Astrocyte (in vitro differentiated cells and primary cell): ENCODE measurements at regions not wholly inside any gene's neighbourhood (a gene's known extent, or its start where the extent isn't known, plus 50 kb on each side); places are given as distances from the start of the nearest gene placed in this dataset.
A peak's percentile ranks its signal among the peaks of the same experiment; 100 is the strongest.
"Not testable (repeated sequence)": the region's sequence is repeated elsewhere in the genome, so short reads cannot be mapped to it uniquely, and the experiment has no call there.

Source experiments
- DNase-seq: peaks from one replicate; pipeline ENCODE4 v3.0.0-alpha.2; 2010; ENCODE audit warnings: low read depth
- FAIRE-seq: peaks from 2 replicates; lab custom pipeline; 2011; peaks lifted over from hg19 to GRCh38; lab: Jason Lieb, UNC
- H2AFZ ChIP-seq: 2 replicates; pipeline ENCODE4 v1.6.0; 2012; ENCODE audit warnings: low read depth, low read length, inconsistent platforms
- H3K27ac ChIP-seq: 2 replicates; pipeline ENCODE4 v1.5.1; 2011; ENCODE audit warnings: low read depth, low read length, inconsistent platforms
- H3K27me3 ChIP-seq: 2 replicates; pipeline ENCODE4 v1.6.0; 2011; ENCODE audit warnings: low read length, inconsistent platforms; ENCODE audit not compliant: insufficient read depth
- H3K36me3 ChIP-seq: 2 replicates; pipeline ENCODE4 v1.5.1; 2011; ENCODE audit warnings: low read length, inconsistent platforms; ENCODE audit not compliant: insufficient read depth
- H3K4me1 ChIP-seq: 2 replicates; pipeline ENCODE4 v1.5.1; 2011; ENCODE audit warnings: low read length, inconsistent platforms; ENCODE audit not compliant: insufficient read depth
- H3K4me2 ChIP-seq: 2 replicates; pipeline ENCODE4 v1.6.0; 2012; ENCODE audit warnings: low read length, inconsistent platforms
- H3K4me3 ChIP-seq: 2 replicates; pipeline ENCODE4 v1.5.1; 2011; ENCODE audit warnings: low read depth, mild to moderate bottlenecking, low read length, inconsistent platforms; ENCODE audit not compliant: insufficient read depth
- H3K79me2 ChIP-seq: 2 replicates; pipeline ENCODE4 v1.6.0; 2012; ENCODE audit warnings: mild to moderate bottlenecking, low read length, inconsistent platforms; ENCODE audit not compliant: insufficient read depth
- H3K9ac ChIP-seq: 2 replicates; pipeline ENCODE4 v1.6.0; 2012; ENCODE audit warnings: mild to moderate bottlenecking, low read length, inconsistent platforms
- H3K9me3 ChIP-seq: 2 replicates; pipeline ENCODE4 v1.5.1; 2012; ENCODE audit warnings: low read depth, mild to moderate bottlenecking, low read length, inconsistent platforms; ENCODE audit not compliant: insufficient read depth
- H4K20me1 ChIP-seq: 2 replicates; pipeline ENCODE4 v1.6.0; 2012; ENCODE audit warnings: low read length, inconsistent platforms; ENCODE audit not compliant: insufficient read depth
- H3K27ac Mint-ChIP-seq: one replicate; pipeline ENCODE4 v1.8.0; 2021; ENCODE audit warnings: mild to moderate bottlenecking, mixed read lengths; ENCODE audit not compliant: unreplicated experiment
- H3K27me3 Mint-ChIP-seq: one replicate; pipeline ENCODE4 v1.8.0; 2021; ENCODE audit warnings: low read depth, mixed read lengths; ENCODE audit not compliant: unreplicated experiment
- H3K36me3 Mint-ChIP-seq: one replicate; pipeline ENCODE4 v1.8.0; 2021; ENCODE audit warnings: low read depth, mixed read lengths; ENCODE audit not compliant: unreplicated experiment
- H3K4me1 Mint-ChIP-seq: one replicate; pipeline ENCODE4 v1.8.0; 2021; ENCODE audit warnings: low read depth, mixed read lengths; ENCODE audit not compliant: unreplicated experiment
- H3K4me3 Mint-ChIP-seq: one replicate; pipeline ENCODE4 v1.8.0; 2021; ENCODE audit warnings: mild to moderate bottlenecking, moderate library complexity, mixed read lengths; ENCODE audit not compliant: unreplicated experiment
- H3K9me3 Mint-ChIP-seq: one replicate; pipeline ENCODE4 v1.8.0; 2021; ENCODE audit warnings: mild to moderate bottlenecking, mixed read lengths; ENCODE audit not compliant: unreplicated experiment
- CTCF ChIP-seq: IDR thresholded peaks from 2 replicates; pipeline ENCODE4 v1.5.1; 2011; ENCODE audit warnings: low read depth, mild to moderate bottlenecking, inconsistent platforms, low read length, moderate library complexity; ENCODE audit not compliant: insufficient read depth
- EZH2 ChIP-seq: IDR thresholded peaks from 2 replicates; pipeline ENCODE4 v1.6.1; 2012; ENCODE audit warnings: mild to moderate bottlenecking, low read length, inconsistent platforms; ENCODE audit not compliant: insufficient read depth

DNA sequence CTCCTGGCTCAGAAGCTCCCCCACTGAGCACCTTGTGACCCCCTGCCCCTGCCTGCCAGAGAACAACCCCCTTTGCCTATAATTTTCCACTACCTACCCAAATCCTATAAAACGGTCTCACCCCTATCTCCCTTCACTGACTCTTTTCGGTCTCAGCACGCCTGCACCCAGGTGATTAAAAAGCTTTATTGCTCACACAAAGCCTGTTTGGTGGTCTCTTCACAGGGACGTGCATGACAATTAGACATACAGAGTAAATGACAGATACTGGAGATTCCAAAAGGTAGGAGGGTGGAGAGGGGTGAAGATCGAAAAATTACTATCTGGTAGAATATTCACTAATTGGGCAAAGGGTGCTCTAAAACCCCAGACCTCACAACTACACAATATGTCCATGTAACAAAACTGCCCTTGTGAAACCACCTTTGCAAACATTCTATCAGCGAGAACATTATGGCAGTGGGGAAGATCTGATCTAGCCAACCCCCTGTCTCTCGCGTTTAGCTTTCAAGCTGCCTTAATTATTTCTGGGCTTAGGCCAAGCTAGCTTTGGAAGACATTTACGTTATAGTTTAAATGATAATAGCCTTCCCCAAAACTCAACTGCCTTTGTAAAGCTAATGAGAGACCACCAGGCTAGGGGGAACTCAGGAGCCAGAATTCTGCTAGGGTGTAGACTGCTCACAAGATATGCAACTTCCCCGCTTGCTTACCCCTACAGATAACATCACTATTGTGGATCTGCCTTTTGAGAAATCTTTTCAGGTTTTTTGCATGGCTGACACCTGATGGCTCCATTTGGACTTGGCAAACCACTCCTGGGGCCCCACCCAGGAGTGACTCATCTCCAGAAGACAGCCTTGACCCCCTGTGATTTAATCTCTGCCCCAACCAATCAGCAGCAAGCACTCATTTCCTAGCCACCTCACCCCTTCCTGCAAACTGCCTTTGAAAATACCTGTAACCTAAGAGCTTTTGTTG lies 1534.0 kb upstream of the SPRY2 start:
- H3K4me2 ChIP-seq = no peak overlapping the region
- no peak overlapping the region for H2AFZ ChIP-seq
- no peak for FAIRE-seq
- H3K79me2 ChIP-seq = no peaks in the 10 kb centered on the region
- no peaks in the 10 kb centered on the region for H3K36me3 ChIP-seq
- H4K20me1 ChIP-seq = no peaks in the 10 kb centered on the region
- no peak overlapping the region for H3K27ac ChIP-seq
- Mint-ChIP-seq H3K4me1 (peaks cover 5% of the 10 kb centered on the region), H3K36me3 (no peaks in the 10 kb centered on the region), H3K4me3 (no peak overlapping the region), H3K27me3 (no peaks in the 10 kb centered on the region), H3K27ac (no peak overlapping the region), H3K9me3 (no peaks in the 10 kb centered on the region)
- H3K4me3 ChIP-seq = no peak overlapping the region
- TF ChIP-seq CTCF = no peak
- no peak for TF ChIP-seq EZH2
- H3K4me1 ChIP-seq = no peaks in the 10 kb centered on the region
- DNase-seq = no peak
- no peak overlapping the region for H3K9ac ChIP-seq
- no peaks in the 10 kb centered on the region for H3K9me3 ChIP-seq
- no peaks in the 10 kb centered on the region for H3K27me3 ChIP-seq

- FAIRE-seq = no peak
- no peak overlapping the region for H3K4me3 ChIP-seq
- no peak overlapping the region for H3K9ac ChIP-seq
- no peaks in the 10 kb centered on the region for H3K27me3 Mint-ChIP-seq
- H3K36me3 Mint-ChIP-seq = no peaks in the 10 kb centered on the region
- DNase-seq = no peak
- no peaks in the 10 kb centered on the region for H3K27me3 ChIP-seq
- H3K36me3 ChIP-seq = no peaks in the 10 kb centered on the region
- H3K4me2 ChIP-seq = no peak overlapping the region
- H3K27ac ChIP-seq = no peak overlapping the region
- no peak overlapping the region for H3K27ac Mint-ChIP-seq
- H4K20me1 ChIP-seq = no peaks in the 10 kb centered on the region
- H3K9me3 Mint-ChIP-seq = no peaks in the 10 kb centered on the region
- no peak overlapping the region for H3K4me3 Mint-ChIP-seq
- H3K4me1 Mint-ChIP-seq = peaks cover 5% of the 10 kb centered on the region
- H3K79me2 ChIP-seq = no peaks in the 10 kb centered on the region
- TF ChIP-seq EZH2 (no peak), CTCF (no peak)
- H3K9me3 ChIP-seq = no peaks in the 10 kb centered on the region
- no peaks in the 10 kb centered on the region for H3K4me1 ChIP-seq
- H2AFZ ChIP-seq = no peak overlapping the region
These were observed 1533.3 kb upstream of the SPRY2 start for GRCh38 chr13:81874253-81874652.

DNA sequence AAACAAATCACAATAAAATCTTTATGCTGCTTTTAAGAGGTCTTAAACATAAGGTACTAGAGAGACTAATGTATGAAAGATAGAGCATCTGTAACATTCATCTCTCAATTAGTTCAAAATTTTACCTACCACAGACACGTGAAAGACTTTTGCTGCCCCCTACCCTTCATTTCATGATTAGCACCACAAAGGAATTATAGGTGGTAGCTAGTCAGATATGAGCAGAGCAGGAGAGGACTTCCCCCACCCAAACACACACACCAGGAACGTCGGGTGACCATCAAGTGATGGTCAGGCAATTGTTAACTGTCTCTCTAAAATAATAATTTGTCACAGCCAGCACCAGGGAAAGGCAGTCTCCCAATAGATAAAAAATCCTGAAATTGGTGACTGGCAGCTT lies 1531.7 kb upstream of the SPRY2 start:
- Mint-ChIP-seq H3K36me3 (no peaks in the 10 kb centered on the region), H3K27ac (no peak overlapping the region), H3K4me3 (no peak overlapping the region), H3K27me3 (no peaks in the 10 kb centered on the region), H3K9me3 (no peaks in the 10 kb centered on the region), H3K4me1 (peaks cover 5% of the 10 kb centered on the region)
- Histone ChIP-seq H3K27me3 (no peaks in the 10 kb centered on the region), H3K9ac (no peak overlapping the region), H3K4me3 (no peak overlapping the region), H4K20me1 (no peaks in the 10 kb centered on the region), H3K9me3 (no peaks in the 10 kb centered on the region), H3K79me2 (no peaks in the 10 kb centered on the region), H2AFZ (no peak overlapping the region), H3K27ac (no peak overlapping the region), H3K4me2 (no peak overlapping the region), H3K36me3 (no peaks in the 10 kb centered on the region), H3K4me1 (no peaks in the 10 kb centered on the region)
- FAIRE-seq (no peak), DNase-seq (no peak)
- TF ChIP-seq CTCF = peak; percentile 15
- no peak for TF ChIP-seq EZH2

DNA sequence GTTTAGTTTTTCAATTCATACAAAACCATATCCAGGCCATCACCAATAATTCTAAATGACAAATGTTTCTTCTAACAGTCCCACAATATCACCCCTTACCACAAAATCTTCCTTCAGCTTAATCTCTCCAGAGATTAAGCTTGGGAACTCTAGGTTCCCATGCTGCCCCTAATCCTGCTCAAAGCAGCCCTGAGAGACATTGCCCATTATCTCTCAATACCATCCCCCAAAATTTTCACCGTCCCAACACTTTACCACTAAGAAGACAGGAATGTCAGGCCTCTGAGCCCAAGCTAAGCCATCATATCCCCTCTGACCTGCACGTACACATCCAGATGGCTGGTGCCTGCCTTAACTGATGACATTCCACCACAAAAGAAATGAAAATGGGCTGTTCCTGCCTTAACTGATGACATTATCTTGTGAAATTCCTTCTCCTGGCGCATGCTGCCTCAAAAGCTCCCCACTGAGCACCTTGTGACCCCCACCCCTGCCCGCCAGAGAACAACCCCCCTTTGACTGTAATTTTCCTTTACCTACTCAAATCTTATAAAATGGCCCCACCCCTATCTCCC lies 1530.9 kb upstream of the SPRY2 start:
- not testable (repeated sequence) for H4K20me1 ChIP-seq, H3K36me3 ChIP-seq, H3K27ac Mint-ChIP-seq, H3K9ac ChIP-seq, H3K4me3 ChIP-seq, H3K36me3 Mint-ChIP-seq, H3K4me1 ChIP-seq, H3K9me3 Mint-ChIP-seq, H3K4me3 Mint-ChIP-seq, H3K27ac ChIP-seq, H3K9me3 ChIP-seq, H3K79me2 ChIP-seq, H2AFZ ChIP-seq, DNase-seq, FAIRE-seq, H3K4me2 ChIP-seq, H3K4me1 Mint-ChIP-seq, H3K27me3 ChIP-seq, H3K27me3 Mint-ChIP-seq
